ENCODE measurements at regions not wholly inside any gene's neighbourhood (a gene's known extent, or its start where the extent isn't known, plus 50 kb on each side); places are given as distances from the start of the nearest gene placed in this dataset.

DNA sequence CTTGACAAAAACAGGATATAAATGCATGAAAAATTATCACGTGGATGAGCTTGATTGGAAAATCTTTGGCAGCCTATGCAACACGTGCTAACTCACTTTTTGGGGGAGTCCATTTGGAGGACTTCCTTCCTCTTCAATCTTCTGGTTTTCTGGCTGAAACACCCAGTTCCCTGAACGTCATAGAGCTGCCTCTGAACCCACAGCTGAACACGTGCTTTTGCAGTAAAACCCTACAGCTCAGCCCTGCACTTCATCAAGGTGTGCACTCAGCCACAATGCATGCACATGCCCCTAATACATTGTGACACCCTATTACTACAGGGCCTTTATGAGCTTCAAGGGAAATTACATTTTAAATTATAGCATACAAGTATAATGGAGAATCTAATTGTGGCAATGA lies 808.7 kb upstream of the AUTS2 start:
- Histone ChIP-seq H3K4me3 (replicated peaks; ENCODE audit: low read depth, low read length) (no peak overlapping the region), H3K36me3 (ENCODE audit: control insufficient read depth, insufficient read depth, low read length) (no peaks in the 10 kb centered on the region), H3K27me3 (replicated peaks; ENCODE audit: control insufficient read depth, insufficient read depth, low read length) (no peaks in the 10 kb centered on the region)
- TF ChIP-seq, protein P1, sequence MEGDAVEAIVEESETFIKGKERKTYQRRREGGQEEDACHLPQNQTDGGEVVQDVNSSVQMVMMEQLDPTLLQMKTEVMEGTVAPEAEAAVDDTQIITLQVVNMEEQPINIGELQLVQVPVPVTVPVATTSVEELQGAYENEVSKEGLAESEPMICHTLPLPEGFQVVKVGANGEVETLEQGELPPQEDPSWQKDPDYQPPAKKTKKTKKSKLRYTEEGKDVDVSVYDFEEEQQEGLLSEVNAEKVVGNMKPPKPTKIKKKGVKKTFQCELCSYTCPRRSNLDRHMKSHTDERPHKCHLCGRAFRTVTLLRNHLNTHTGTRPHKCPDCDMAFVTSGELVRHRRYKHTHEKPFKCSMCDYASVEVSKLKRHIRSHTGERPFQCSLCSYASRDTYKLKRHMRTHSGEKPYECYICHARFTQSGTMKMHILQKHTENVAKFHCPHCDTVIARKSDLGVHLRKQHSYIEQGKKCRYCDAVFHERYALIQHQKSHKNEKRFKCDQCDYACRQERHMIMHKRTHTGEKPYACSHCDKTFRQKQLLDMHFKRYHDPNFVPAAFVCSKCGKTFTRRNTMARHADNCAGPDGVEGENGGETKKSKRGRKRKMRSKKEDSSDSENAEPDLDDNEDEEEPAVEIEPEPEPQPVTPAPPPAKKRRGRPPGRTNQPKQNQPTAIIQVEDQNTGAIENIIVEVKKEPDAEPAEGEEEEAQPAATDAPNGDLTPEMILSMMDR (IDR thresholded peaks at IDR 0.05; ENCODE audit: insufficient read depth, low read length, poor library complexity, severe bottlenecking), result no peak
- DNase-seq (ENCODE audit: extremely low read depth, insufficient read length), result no peak

- no peak overlapping the region for H3K4me3 ChIP-seq (replicated peaks; ENCODE audit: low read depth, low read length)
- TF ChIP-seq, protein P1 (IDR thresholded peaks at IDR 0.05; ENCODE audit: insufficient read depth, low read length, poor library complexity, severe bottlenecking), result no peak
- H3K27me3 ChIP-seq (replicated peaks; ENCODE audit: control insufficient read depth, insufficient read depth, low read length), result no peaks in the 10 kb centered on the region
- no peaks in the 10 kb centered on the region for H3K36me3 ChIP-seq (ENCODE audit: control insufficient read depth, insufficient read depth, low read length)
- no peak for DNase-seq (ENCODE audit: extremely low read depth, insufficient read length)
Observed at GRCh38 chr7:68792351-68792750, 805.9 kb upstream of the AUTS2 start.

GRCh38 chr7:68793513-68793912 lies 804.8 kb upstream of the AUTS2 start:
- TF ChIP-seq, protein P1 (IDR thresholded peaks at IDR 0.05; ENCODE audit: insufficient read depth, low read length, poor library complexity, severe bottlenecking), result no peak

GRCh38 chr7:68800316-68800715 lies 798.0 kb upstream of the AUTS2 start:
- DNase-seq (ENCODE audit: extremely low read depth, insufficient read length), result no peak
- Histone ChIP-seq H3K36me3 (ENCODE audit: control insufficient read depth, insufficient read depth, low read length) (no peaks in the 10 kb centered on the region), H3K4me3 (replicated peaks; ENCODE audit: low read depth, low read length) (no peak overlapping the region), H3K27me3 (replicated peaks; ENCODE audit: control insufficient read depth, insufficient read depth, low read length) (no peaks in the 10 kb centered on the region)
- TF ChIP-seq, protein P1 (IDR thresholded peaks at IDR 0.05; ENCODE audit: insufficient read depth, low read length, poor library complexity, severe bottlenecking), result no peak

More at GRCh38 chr7:68793513-68793912, 804.8 kb upstream of the AUTS2 start:
- DNase-seq (ENCODE audit: extremely low read depth, insufficient read length), result no peak
- Histone ChIP-seq H3K4me3 (replicated peaks; ENCODE audit: low read depth, low read length) (no peak overlapping the region), H3K27me3 (replicated peaks; ENCODE audit: control insufficient read depth, insufficient read depth, low read length) (no peaks in the 10 kb centered on the region), H3K36me3 (ENCODE audit: control insufficient read depth, insufficient read depth, low read length) (no peaks in the 10 kb centered on the region)

GRCh38 chr7:68805159-68805558 lies 793.1 kb upstream of the AUTS2 start:
- H3K4me3 ChIP-seq (replicated peaks; ENCODE audit: low read depth, low read length), result no peak overlapping the region
- H3K36me3 ChIP-seq (ENCODE audit: control insufficient read depth, insufficient read depth, low read length), result no peaks in the 10 kb centered on the region
- no peak for DNase-seq (ENCODE audit: extremely low read depth, insufficient read length)
- H3K27me3 ChIP-seq (replicated peaks; ENCODE audit: control insufficient read depth, insufficient read depth, low read length), result no peaks in the 10 kb centered on the region
- TF ChIP-seq, protein P1 (IDR thresholded peaks at IDR 0.05; ENCODE audit: insufficient read depth, low read length, poor library complexity, severe bottlenecking), result no peak

DNA sequence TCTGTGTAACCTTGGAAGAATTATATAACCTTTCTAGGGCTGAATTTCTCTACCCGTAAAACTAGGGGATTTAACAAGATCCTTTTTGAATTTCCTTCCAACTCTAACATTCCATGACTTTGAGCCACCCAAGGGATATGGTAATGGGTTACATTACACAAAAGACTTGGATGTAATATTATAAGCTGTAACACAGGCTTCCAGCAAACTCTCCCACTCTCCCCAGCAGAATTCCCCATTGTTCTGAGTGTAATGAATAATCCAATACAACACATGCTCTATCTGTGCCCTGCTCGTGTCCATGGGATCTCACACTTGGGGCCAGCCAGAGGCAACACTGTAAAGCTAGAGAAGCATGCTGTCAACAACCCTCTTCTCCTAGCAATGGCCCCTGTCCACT lies 790.6 kb upstream of the AUTS2 start:
- Histone ChIP-seq H3K4me3 (replicated peaks; ENCODE audit: low read depth, low read length) (no peak overlapping the region), H3K36me3 (ENCODE audit: control insufficient read depth, insufficient read depth, low read length) (no peaks in the 10 kb centered on the region), H3K27me3 (replicated peaks; ENCODE audit: control insufficient read depth, insufficient read depth, low read length) (no peaks in the 10 kb centered on the region)
- no peak for DNase-seq (ENCODE audit: extremely low read depth, insufficient read length)
- TF ChIP-seq, protein P1 (IDR thresholded peaks at IDR 0.05; ENCODE audit: insufficient read depth, low read length, poor library complexity, severe bottlenecking), result no peak

Data from GM06990 (cell line).